ENCODE measurements at regions not wholly inside any gene's neighbourhood (a gene's known extent, or its start where the extent isn't known, plus 50 kb on each side); places are given as distances from the start of the nearest gene placed in this dataset.

GRCh38 chr2:239685556-239685955, 284.7 kb upstream of the HDAC4 start:
- no peak overlapping the region for H3K4me3 ChIP-seq
- no peak overlapping the region for H3K27ac ChIP-seq
- no peak for TF ChIP-seq POLR2A (IDR thresholded peaks at IDR 0.05)
- TF ChIP-seq EP300 (IDR thresholded peaks at IDR 0.05): no peak
- TF ChIP-seq CTCF (IDR thresholded peaks at IDR 0.05): no peak
- TF ChIP-seq POLR2AphosphoS5 (IDR thresholded peaks at IDR 0.05): no peak
- H3K36me3 ChIP-seq: no peaks in the 10 kb centered on the region
- H3K27me3 ChIP-seq: peaks cover 24% of the 10 kb centered on the region
- H3K4me1 ChIP-seq: peaks cover 4% of the 10 kb centered on the region
- DNase-seq (ENCODE audit: low spot score in 2 of 2): peak in 1 of 2 donors; percentile 66
- H3K9me3 ChIP-seq: no peaks in the 10 kb centered on the region
- 74% methylated on average over 5 of the region's 8 CpGs for WGBS

GRCh38 chr2:239684996-239685395, 284.2 kb upstream of the HDAC4 start:
- H3K4me3 ChIP-seq: no peak overlapping the region
- peaks cover 24% of the 10 kb centered on the region for H3K27me3 ChIP-seq
- no peak for DNase-seq (ENCODE audit: low spot score in 2 of 2)
- no peak for TF ChIP-seq CTCF (IDR thresholded peaks at IDR 0.05)
- no peak for TF ChIP-seq EP300 (IDR thresholded peaks at IDR 0.05)
- TF ChIP-seq POLR2A (IDR thresholded peaks at IDR 0.05): no peak
- TF ChIP-seq POLR2AphosphoS5 (IDR thresholded peaks at IDR 0.05): no peak
- peaks cover 4% of the 10 kb centered on the region for H3K4me1 ChIP-seq
- no peaks in the 10 kb centered on the region for H3K9me3 ChIP-seq
- H3K36me3 ChIP-seq: no peaks in the 10 kb centered on the region
- H3K27ac ChIP-seq: no peak overlapping the region
- WGBS: 78% methylated on average over 4 of the region's 4 CpGs

- Histone ChIP-seq H3K27ac (no peak overlapping the region), H3K4me3 (no peak overlapping the region), H3K9me3 (no peaks in the 10 kb centered on the region), H3K4me1 (peaks cover 4% of the 10 kb centered on the region), H3K27me3 (peaks cover 24% of the 10 kb centered on the region), H3K36me3 (no peaks in the 10 kb centered on the region)
- TF ChIP-seq POLR2AphosphoS5 (IDR thresholded peaks at IDR 0.05): no peak
- TF ChIP-seq CTCF (IDR thresholded peaks at IDR 0.05): no peak
- no peak for TF ChIP-seq POLR2A (IDR thresholded peaks at IDR 0.05)
- TF ChIP-seq EP300 (IDR thresholded peaks at IDR 0.05): no peak
- whole genome bisulfite sequencing: 95% methylated on average over 6 of the region's 6 CpGs
- peak in 1 of 2 donors; percentile 44 for DNase-seq (ENCODE audit: low spot score in 2 of 2)
These were observed 283.5 kb upstream of the HDAC4 start for GRCh38 chr2:239684271-239684810.

GRCh38 chr2:239682518-239682917, 281.7 kb upstream of the HDAC4 start:
- 90% methylated on average over 2 of the region's 2 CpGs for WGBS

GRCh38 chr2:239679755-239680154, 278.9 kb upstream of the HDAC4 start:
- TF ChIP-seq CTCF (IDR thresholded peaks at IDR 0.05) (no peak), POLR2AphosphoS5 (IDR thresholded peaks at IDR 0.05) (no peak), EP300 (IDR thresholded peaks at IDR 0.05) (no peak), POLR2A (IDR thresholded peaks at IDR 0.05) (no peak)
- WGBS: 86% methylated on average over 1 of the region's 1 CpG
- peak in 1 of 2 donors; percentile 15 for DNase-seq (ENCODE audit: low spot score in 2 of 2)
- Histone ChIP-seq H3K27ac (no peak overlapping the region), H3K4me3 (no peak overlapping the region), H3K27me3 (peaks cover 9% of the 10 kb centered on the region), H3K4me1 (no peaks in the 10 kb centered on the region), H3K9me3 (no peaks in the 10 kb centered on the region), H3K36me3 (no peaks in the 10 kb centered on the region)

More at GRCh38 chr2:239682518-239682917, 281.7 kb upstream of the HDAC4 start:
- DNase-seq (ENCODE audit: low spot score in 2 of 2): no peak
- Histone ChIP-seq H3K9me3 (no peaks in the 10 kb centered on the region), H3K27me3 (peaks cover 16% of the 10 kb centered on the region), H3K27ac (no peak overlapping the region), H3K4me1 (no peaks in the 10 kb centered on the region), H3K36me3 (no peaks in the 10 kb centered on the region), H3K4me3 (no peak overlapping the region)
- TF ChIP-seq POLR2A (IDR thresholded peaks at IDR 0.05): no peak
- no peak for TF ChIP-seq EP300 (IDR thresholded peaks at IDR 0.05)
- no peak for TF ChIP-seq CTCF (IDR thresholded peaks at IDR 0.05)
- TF ChIP-seq POLR2AphosphoS5 (IDR thresholded peaks at IDR 0.05): no peak

All from suprapubic skin (tissue), 4 donors.